ENCODE measurements at regions not wholly inside any gene's neighbourhood (a gene's known extent, or its start where the extent isn't known, plus 50 kb on each side); places are given as distances from the start of the nearest gene placed in this dataset.

DNA sequence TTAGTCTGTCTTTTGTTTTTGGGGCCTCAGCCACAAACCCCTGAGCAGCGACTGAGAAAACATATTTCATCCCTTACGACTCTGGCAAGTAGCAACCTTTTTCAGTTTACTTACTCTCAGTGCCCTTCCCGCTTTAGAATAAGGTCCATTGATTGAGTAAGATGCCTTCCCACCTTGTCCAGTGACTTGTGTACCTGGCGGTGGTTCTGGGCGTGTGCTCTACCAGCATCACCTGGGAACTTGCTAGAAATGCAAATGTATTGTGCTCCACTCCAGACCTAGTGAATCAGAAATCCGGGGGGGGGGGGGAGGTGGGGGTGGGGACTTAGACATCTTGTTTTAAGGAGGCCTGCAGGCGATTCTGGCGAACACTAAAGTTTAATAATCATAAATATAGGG, 72.1 kb downstream of the S1PR1 start:
- POLR2A ChIA-PET = no interaction called here
- DNase-seq (ENCODE audit: low read depth, low spot score) = no peak
- TF ChIP-seq, protein P1, sequence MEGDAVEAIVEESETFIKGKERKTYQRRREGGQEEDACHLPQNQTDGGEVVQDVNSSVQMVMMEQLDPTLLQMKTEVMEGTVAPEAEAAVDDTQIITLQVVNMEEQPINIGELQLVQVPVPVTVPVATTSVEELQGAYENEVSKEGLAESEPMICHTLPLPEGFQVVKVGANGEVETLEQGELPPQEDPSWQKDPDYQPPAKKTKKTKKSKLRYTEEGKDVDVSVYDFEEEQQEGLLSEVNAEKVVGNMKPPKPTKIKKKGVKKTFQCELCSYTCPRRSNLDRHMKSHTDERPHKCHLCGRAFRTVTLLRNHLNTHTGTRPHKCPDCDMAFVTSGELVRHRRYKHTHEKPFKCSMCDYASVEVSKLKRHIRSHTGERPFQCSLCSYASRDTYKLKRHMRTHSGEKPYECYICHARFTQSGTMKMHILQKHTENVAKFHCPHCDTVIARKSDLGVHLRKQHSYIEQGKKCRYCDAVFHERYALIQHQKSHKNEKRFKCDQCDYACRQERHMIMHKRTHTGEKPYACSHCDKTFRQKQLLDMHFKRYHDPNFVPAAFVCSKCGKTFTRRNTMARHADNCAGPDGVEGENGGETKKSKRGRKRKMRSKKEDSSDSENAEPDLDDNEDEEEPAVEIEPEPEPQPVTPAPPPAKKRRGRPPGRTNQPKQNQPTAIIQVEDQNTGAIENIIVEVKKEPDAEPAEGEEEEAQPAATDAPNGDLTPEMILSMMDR (IDR thresholded peaks at IDR 0.05; ENCODE audit: insufficient read depth, low read length, missing control alignments) = no peak
- CTCF ChIA-PET = interaction anchor here (1.0 to 4.6 kb wide), 27 partner anchors 9 to 426 kb away, joined by 3 to 83 read pairs (median 8); no protein-coding TSS in a partner anchor
- H3K4me3 ChIP-seq (ENCODE audit: low read depth, low read length) = no peak overlapping the region

DNA sequence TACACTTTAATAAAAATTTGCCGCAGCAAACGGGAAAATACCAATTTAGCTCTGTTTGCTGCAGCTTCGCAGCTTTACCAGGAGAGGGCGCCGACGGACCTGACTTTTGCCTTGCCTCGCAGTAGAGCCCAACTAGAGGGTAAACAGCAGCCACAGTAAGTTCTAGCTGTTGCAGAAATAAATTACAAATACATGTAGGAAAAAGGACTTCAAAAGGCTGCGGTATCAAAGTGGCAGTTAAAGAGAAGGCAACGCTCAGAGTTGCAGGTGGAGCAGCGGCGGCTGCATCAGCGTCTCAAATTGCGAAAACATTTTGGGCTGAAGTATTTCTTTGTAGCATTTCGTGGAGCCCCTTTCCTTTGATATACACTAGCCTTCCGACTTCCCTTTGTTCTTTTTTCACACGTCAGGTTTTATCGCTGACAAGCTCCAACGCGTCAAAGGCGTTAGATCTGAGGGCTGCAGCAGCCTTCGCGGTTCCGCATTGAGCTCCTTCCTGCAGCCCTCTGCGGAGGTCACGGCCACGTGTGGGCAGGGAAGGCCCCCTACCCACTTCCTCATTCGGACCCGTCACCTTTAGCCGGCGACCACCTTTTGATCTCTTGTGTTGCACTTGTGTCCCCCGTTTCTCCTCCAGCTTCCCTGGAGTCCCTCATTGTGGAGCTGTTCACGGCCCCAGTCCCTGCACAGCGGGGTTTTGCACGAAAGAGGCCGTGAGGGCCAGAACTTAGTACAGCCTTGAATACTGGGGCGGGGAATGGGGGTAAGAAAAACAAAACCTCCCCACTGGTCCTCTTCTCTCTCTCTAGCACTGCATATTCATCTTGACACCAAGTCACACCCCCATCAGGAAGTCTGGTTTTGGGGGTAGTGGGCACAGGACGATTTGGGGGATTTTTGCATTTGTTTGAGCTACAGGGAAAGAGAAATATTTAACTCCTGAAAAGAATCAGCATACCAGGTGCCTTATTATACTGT, 72.8 kb downstream of the S1PR1 start:
- CTCF ChIA-PET = interaction anchor here (0.8 to 4.6 kb wide), 30 partner anchors 8 to 426 kb away, joined by 3 to 83 read pairs (median 5); no protein-coding TSS in a partner anchor
- TF ChIP-seq, protein P1 (IDR thresholded peaks at IDR 0.05; ENCODE audit: insufficient read depth, low read length, missing control alignments) = peak; percentile 86
- no peak for DNase-seq (ENCODE audit: low read depth, low spot score)
- POLR2A ChIA-PET = interaction anchor here (0.7 kb wide), 1 partner anchor 18 kb away, joined by 3 read pairs; no protein-coding TSS in a partner anchor
- peak overlapping the region; percentile 46 for H3K4me3 ChIP-seq (ENCODE audit: low read depth, low read length)

DNA sequence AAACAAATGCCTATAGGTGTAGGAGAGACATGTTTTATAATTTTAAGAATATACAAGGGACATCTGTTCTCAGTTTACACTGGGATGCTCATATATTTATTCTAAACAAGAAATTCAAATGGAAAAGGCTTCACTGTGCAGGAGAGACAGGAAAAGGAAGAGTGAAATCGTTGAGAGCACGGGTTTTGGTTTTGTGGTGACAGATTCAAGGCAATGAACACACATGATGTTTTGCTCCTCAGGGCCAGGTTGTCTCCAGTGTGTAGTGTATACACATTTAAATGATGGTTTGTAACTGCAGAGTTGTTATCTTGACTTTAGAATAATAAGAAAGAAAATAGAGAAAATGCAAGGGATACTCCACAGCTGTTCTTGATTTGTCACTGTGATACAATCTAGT, 73.7 kb downstream of the S1PR1 start:
- H3K4me3 ChIP-seq (ENCODE audit: low read depth, low read length) = no peak overlapping the region
- no peak for DNase-seq (ENCODE audit: low read depth, low spot score)
- TF ChIP-seq, protein P1 (IDR thresholded peaks at IDR 0.05; ENCODE audit: insufficient read depth, low read length, missing control alignments) = no peak
- CTCF ChIA-PET = interaction anchor here (1.2 to 4.6 kb wide), 14 partner anchors 8 to 389 kb away, joined by 3 to 83 read pairs (median 12); no protein-coding TSS in a partner anchor
- POLR2A ChIA-PET = no interaction called here

DNA sequence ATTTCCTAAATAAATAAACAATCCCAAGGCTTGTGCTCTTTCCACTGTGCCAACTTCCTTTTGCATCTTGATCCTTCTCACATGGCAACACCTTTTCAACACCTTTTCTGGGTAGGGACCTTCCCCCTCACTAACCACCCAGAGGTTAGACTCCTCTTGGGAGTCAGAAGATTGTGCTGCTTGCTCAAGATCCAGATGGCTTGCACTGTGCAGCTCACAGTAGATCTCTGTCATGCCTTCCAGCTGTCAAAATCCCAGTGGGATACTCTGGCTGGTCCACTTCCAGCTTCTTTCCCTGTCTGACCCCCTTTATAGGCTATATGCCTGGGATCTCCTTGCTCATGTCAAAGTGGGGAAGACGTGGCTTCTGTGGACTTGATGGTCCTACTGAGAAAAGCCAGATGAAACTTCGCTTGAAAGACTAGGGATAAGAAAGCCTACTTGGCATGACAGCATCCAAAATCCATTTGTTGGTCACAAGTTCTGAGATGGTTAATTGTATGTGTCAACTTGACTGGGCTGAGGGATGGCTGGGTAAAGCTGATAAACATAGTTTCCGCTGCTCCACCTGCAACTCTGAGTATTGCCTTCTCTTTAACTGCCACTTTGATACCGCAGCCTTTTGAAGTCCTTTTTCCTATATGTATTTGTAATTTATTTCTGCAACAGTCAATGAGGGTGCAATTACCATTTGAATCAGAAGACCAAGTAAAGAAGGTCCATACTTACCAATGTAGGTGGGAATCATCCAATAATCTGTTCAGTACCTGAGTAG, 74.5 kb downstream of the S1PR1 start:
- ChIA-PET POLR2A (no interaction called here), CTCF (interaction anchor here (0.6 to 4.6 kb wide), 6 partner anchors 24 to 127 kb away, joined by 3 to 83 read pairs (median 31); no protein-coding TSS in a partner anchor)
- no peak for DNase-seq (ENCODE audit: low read depth, low spot score)
- H3K4me3 ChIP-seq (ENCODE audit: low read depth, low read length) = no peak overlapping the region
- TF ChIP-seq, protein P1 (IDR thresholded peaks at IDR 0.05; ENCODE audit: insufficient read depth, low read length, missing control alignments) = no peak

DNA sequence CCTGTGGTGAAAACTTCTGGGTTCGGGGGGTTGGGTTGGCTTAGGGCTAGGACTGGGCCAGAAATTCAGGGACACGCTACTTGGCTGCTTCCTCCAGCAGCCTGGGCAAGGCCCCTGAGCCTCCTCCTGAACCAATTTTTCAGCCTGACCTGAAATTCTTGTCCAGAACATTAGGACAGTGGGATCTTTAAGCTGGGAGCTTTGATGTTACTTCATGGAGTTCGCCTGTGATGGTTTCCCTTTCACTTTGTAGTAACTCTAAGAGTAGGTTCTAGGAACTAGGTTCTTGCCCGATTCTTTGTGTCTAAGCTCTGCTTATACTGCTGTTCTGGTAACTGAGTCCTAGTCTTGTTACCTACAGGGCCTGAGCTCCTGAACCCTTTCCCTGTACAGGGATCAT, 75.3 kb downstream of the S1PR1 start:
- no peak overlapping the region for H3K4me3 ChIP-seq (ENCODE audit: low read depth, low read length)
- POLR2A ChIA-PET = no interaction called here
- CTCF ChIA-PET = interaction anchor here (0.8 to 4.6 kb wide), 5 partner anchors 24 to 126 kb away, joined by 3 to 83 read pairs (median 3); no protein-coding TSS in a partner anchor
- TF ChIP-seq, protein P1 (IDR thresholded peaks at IDR 0.05; ENCODE audit: insufficient read depth, low read length, missing control alignments) = no peak
- no peak for DNase-seq (ENCODE audit: low read depth, low spot score)
